K562 (cell line): ENCODE measurements at regions not wholly inside any gene's neighbourhood (a gene's known extent, or its start where the extent isn't known, plus 50 kb on each side); places are given as distances from the start of the nearest gene placed in this dataset.

Source experiments
- ATAC-seq: fragments of 200-7000 bp; cut with Tn5 transposase; 3 replicates; pipeline ENCODE4 v1.9.1; 2020; ENCODE audit warnings: moderate library complexity
- BruUV-seq: library from RNA; stranded (reverse); fragments of 400-500 nt; replicated peaks from 2 replicates; lab custom pipeline; 2021; lab: Mats Ljungman, UMichigan
- CTCF ChIA-PET: fragments of 300-600 bp; formaldehyde crosslinking; extraction: SDS; loops from one replicate; lab custom pipeline; 2021; ENCODE audit warnings: low intra/inter-chr PET ratio; lab: Yijun Ruan, JAX
- POLR2A ChIA-PET: fragments of 300-600, 350-650 bp; sonication (Branson Sonifier 250); formaldehyde crosslinking; extraction: SDS; loops from one replicate; lab custom pipeline; 2021; ENCODE audit warnings: antibody characterized with exemption, inconsistent platforms; lab: Yijun Ruan, JAX
- DNase-seq, 4 experiments: peaks; one replicate each; pipeline versions ENCODE4 v3.0.0 to v3.0.0-alpha.2; 2011 to 2018; ENCODE audit warnings: low spot score in 3 of 4, mixed read lengths in 3 of 4; ENCODE audit errors: extremely low read depth in 1 of 4
- FAIRE-seq: peaks from 2 replicates; lab custom pipeline; 2011; peaks lifted over from hg19 to GRCh38; lab: Jason Lieb, UNC
- H2AFZ ChIP-seq: 2 replicates; pipeline ENCODE4 v1.6.0; 2011; ENCODE audit warnings: low read depth, low read length, control low read depth, inconsistent platforms
- H3K27ac ChIP-seq: fragments of 200-600 bp; 3 replicates; pipeline ENCODE4 v1.8.0; 2011; ENCODE audit warnings: low read depth, mild to moderate bottlenecking, control low read depth, inconsistent platforms, low read length, moderate library complexity, mixed read lengths; ENCODE audit errors: extremely low read depth
- H3K27me3 ChIP-seq, 2 experiments: fragments of 300-600 bp in 1 of 2; 2 replicates in 1 of 2; 3 replicates in 1 of 2; pipeline versions ENCODE4 v1.6.0 to v1.8.0; 2011; ENCODE audit warnings: inconsistent platforms in 2 of 2, low read length in 2 of 2, mild to moderate bottlenecking in 1 of 2, mixed read lengths in 1 of 2, moderate library complexity in 1 of 2; ENCODE audit not compliant: control insufficient read depth in 2 of 2, insufficient read depth in 2 of 2
- H3K36me3 ChIP-seq: fragments of 300-600 bp; 3 replicates; pipeline ENCODE4 v1.8.0; 2011; ENCODE audit warnings: mild to moderate bottlenecking, low read length, inconsistent platforms; ENCODE audit not compliant: control insufficient read depth, insufficient read depth
- H3K4me1 ChIP-seq, 2 experiments: fragments of 200-600 bp in 1 of 2; replicated peaks in 1 of 2; 2 replicates in 1 of 2; 3 replicates in 1 of 2; pipeline versions ENCODE4 v1.5.1 to v1.8.0; 2011; ENCODE audit warnings: inconsistent platforms in 2 of 2, low read length in 2 of 2, mild to moderate bottlenecking in 1 of 2, mixed read lengths in 1 of 2, moderate library complexity in 1 of 2; ENCODE audit not compliant: control insufficient read depth in 2 of 2, insufficient read depth in 2 of 2
- H3K4me2 ChIP-seq: 2 replicates; pipeline ENCODE4 v1.6.1; 2011; ENCODE audit warnings: low read length, control low read depth, inconsistent platforms, mixed read lengths; ENCODE audit not compliant: insufficient read depth
- H3K4me3 ChIP-seq: fragments of 200-600 bp; sonication (generic), shearing (Covaris generic); 2 replicates; pipeline ENCODE4 v1.5.1; 2016; ENCODE audit warnings: control low read depth, inconsistent platforms
- H3K79me2 ChIP-seq: fragments of 200-600 bp; 3 replicates; pipeline ENCODE4 v1.8.0; 2011; ENCODE audit warnings: low read length, inconsistent platforms; ENCODE audit not compliant: control insufficient read depth, insufficient read depth
- H3K9ac ChIP-seq, 2 experiments: 2 replicates each; pipeline versions ENCODE4 v1.6.0 to v1.6.1; 2011; ENCODE audit warnings: low read depth in 2 of 2, low read length in 2 of 2, control low read depth in 1 of 2, inconsistent platforms in 1 of 2, mild to moderate bottlenecking in 1 of 2, mixed read lengths in 1 of 2; ENCODE audit not compliant: insufficient read depth in 1 of 2
- H3K9me1 ChIP-seq: one replicate; pipeline ENCODE4 v1.6.0; 2011; ENCODE audit warnings: inconsistent platforms, mild to moderate bottlenecking, low read length, moderate library complexity; ENCODE audit not compliant: control insufficient read depth, insufficient read depth
- H3K9me3 ChIP-seq: replicated peaks from 2 replicates; pipeline ENCODE4 v1.5.1; 2011; ENCODE audit warnings: low read depth, low read length, inconsistent platforms; ENCODE audit not compliant: control insufficient read depth, insufficient read depth
- H4K20me1 ChIP-seq: replicated peaks from 2 replicates; pipeline ENCODE4 v1.6.1; 2011; ENCODE audit warnings: low read length, inconsistent platforms, mixed read lengths; ENCODE audit not compliant: control insufficient read depth, insufficient read depth
- BCL6 ChIP-seq: fragments of 250-450 bp; sonication (Bioruptor Pico); IDR thresholded peaks from 2 replicates; pipeline ENCODE4 v1.4.0; 2020
- BMI1 ChIP-seq: fragments of 150-350 bp; IDR thresholded peaks from 2 replicates; pipeline ENCODE4 v1.6.1; 2014; ENCODE audit warnings: low read length
- CHAMP1 ChIP-seq: fragments of 450-650 bp; IDR thresholded peaks from 2 replicates; pipeline ENCODE4 v1.6.1; 2016; ENCODE audit warnings: mild to moderate bottlenecking
- FUS ChIP-seq: fragments of 200-400 bp; formaldehyde crosslinking; optimal IDR thresholded peaks from 2 replicates; pipeline ENCODE3; 2017; ENCODE audit warnings: low read depth, low read length
- HEY1 ChIP-seq: fragments of 250-450 bp; sonication (Bioruptor Pico); IDR thresholded peaks from 2 replicates; pipeline ENCODE4 v1.5.0; 2020; ENCODE audit warnings: mild to moderate bottlenecking, moderate library complexity, borderline replicate concordance
- KAT7 ChIP-seq: sonication (generic); formaldehyde crosslinking; IDR thresholded peaks from 2 replicates; pipeline ENCODE4 v1.8.0; 2022; ENCODE audit warnings: missing genetic modification reagents, mild to moderate bottlenecking, borderline replicate concordance
- MCM5 ChIP-seq: fragments of 450-650 bp; IDR thresholded peaks from 2 replicates; pipeline ENCODE4 v1.6.1; 2016; ENCODE audit warnings: low read depth
- PRPF4 ChIP-seq: fragments of 200-400 bp; formaldehyde crosslinking; IDR thresholded peaks from one replicate; pipeline ENCODE4 v1.6.1; 2017; ENCODE audit warnings: low read length, low read depth, mild to moderate bottlenecking; ENCODE audit not compliant: insufficient read depth, poor library complexity, severe bottlenecking
- SIX5 ChIP-seq, 2 experiments: IDR thresholded peaks; 2 replicates each; pipeline ENCODE4 v1.6.1; 2011; ENCODE audit warnings: low read length in 2 of 2, borderline replicate concordance in 1 of 2, low read depth in 1 of 2, mild to moderate bottlenecking in 1 of 2, moderate library complexity in 1 of 2; ENCODE audit not compliant: insufficient read depth in 1 of 2
- SP2 ChIP-seq: IDR thresholded peaks from 2 replicates; pipeline ENCODE4 v1.6.1; 2011; ENCODE audit warnings: mild to moderate bottlenecking, low read depth, low read length, moderate library complexity; ENCODE audit not compliant: poor library complexity, severe bottlenecking; ENCODE audit errors: extremely low read depth
- TRIM25 ChIP-seq: fragments of 450-650 bp; IDR thresholded peaks from 2 replicates; pipeline ENCODE4 v1.7.0; 2016; ENCODE audit warnings: borderline replicate concordance
- YBX1 ChIP-seq: fragments of 450-650 bp; IDR thresholded peaks from 2 replicates; pipeline ENCODE4 v1.7.1; 2016; ENCODE audit warnings: mild to moderate bottlenecking
- ZBTB49 ChIP-seq: sonication (generic); formaldehyde crosslinking; IDR thresholded peaks from 2 replicates; pipeline ENCODE4 v1.8.0; 2022; ENCODE audit warnings: missing genetic modification reagents, mild to moderate bottlenecking, borderline replicate concordance
- ZNF174 ChIP-seq: fragments of 250-450 bp; sonication (Bioruptor Pico); IDR thresholded peaks from 2 replicates; pipeline ENCODE4 v1.4.0; 2020; ENCODE audit warnings: mild to moderate bottlenecking
- ZNF512 ChIP-seq: IDR thresholded peaks from 2 replicates; pipeline ENCODE4 v1.6.1; 2016; ENCODE audit warnings: missing genetic modification characterization, missing compliant biosample characterization
- ZNF76 ChIP-seq: fragments of 250-450 bp; sonication (Bioruptor Pico); IDR thresholded peaks from 2 replicates; pipeline ENCODE4 v1.4.0; 2020; ENCODE audit warnings: mild to moderate bottlenecking, moderate library complexity, borderline replicate concordance
- WGBS: fragments of 100-300 bp; shearing (Covaris generic); methylation state at CpG from one replicate; pipeline ENCODE4 v1.1.6; 2016; ENCODE audit warnings: low coverage, mixed read lengths; ENCODE audit not compliant: insufficient coverage; ENCODE audit errors: missing lambda C conversion rate; 5-methylcytosine and 5-hydroxymethylcytosine counted together
- in situ Hi-C: fragments of 300-500 bp; cut with MboI; formaldehyde crosslinking; loops from 4 replicates; pipeline ENCODE4 v1.15.0; 2018; ENCODE audit warnings: inconsistent platforms, mixed read lengths
- intact Hi-C: fragments of 100-400 bp; cut with micrococcal nuclease; formaldehyde crosslinking; loops from 2 replicates; pipeline ENCODE4 v1.14.2; 2022

- Histone ChIP-seq H3K9ac (no peak overlapping the region), H2AFZ (no peak overlapping the region), H3K4me3 (no peak overlapping the region), H3K36me3 (no peaks in the 10 kb centered on the region), H3K9me3 (no peaks in the 10 kb centered on the region), H3K4me2 (no peak overlapping the region), H3K27ac (no peak overlapping the region), H3K4me1 (no peaks in the 10 kb centered on the region), H3K79me2 (no peaks in the 10 kb centered on the region), H3K27me3 (no peaks in the 10 kb centered on the region), H3K9me1 (no peaks in the 10 kb centered on the region), H4K20me1 (no peaks in the 10 kb centered on the region)
- in situ Hi-C loops (no loop called here), intact Hi-C loops (no loop called here)
- no peak for ATAC-seq
- FAIRE-seq: no peak
- CTCF ChIA-PET: no interaction called here
- DNase-seq: no peak
- POLR2A ChIA-PET: no interaction called here
- no TSS peak for BruUV-seq
- 0% methylated on average over 2 of the region's 2 CpGs for WGBS
- TF ChIP-seq ZBTB49 (CRISPR knock-in tag) (no peak), ZNF76 (CRISPR knock-in tag) (no peak), MCM5 (no peak), ZNF174 (CRISPR knock-in tag) (no peak), TRIM25 (no peak), SIX5 (IDR thresholded peaks at IDR 0.05; ENCODE audit: borderline replicate concordance in 1 of 2, insufficient read depth in 1 of 2, low read depth in 1 of 2, low read length in 2 of 2) (no peak), YBX1 (no peak), ZNF512 (tag) (no peak), BCL6 (CRISPR knock-in tag) (no peak), KAT7 (no peak), FUS (no peak), HEY1 (CRISPR knock-in tag) (no peak), PRPF4 (no peak), SP2 (no peak), CHAMP1 (no peak), BMI1 (no peak)
Observed at GRCh38 chr13:83423381-83423780, 458.9 kb downstream of the SLITRK1 start.
